Prostate gland (tissue), 2 donors: ENCODE measurements at regions not wholly inside any gene's neighbourhood (a gene's known extent, or its start where the extent isn't known, plus 50 kb on each side); places are given as distances from the start of the nearest gene placed in this dataset.

Experiments used
- DNase-seq: peaks from one replicate; pipeline ENCODE4 v3.0.0-alpha.2; 2019; ENCODE audit warnings: low spot score
- H3K27ac ChIP-seq, 2 donors: fragments of 200-600 bp; sonication (generic); 2 replicates each; pipeline ENCODE4 v1.5.1; 2017 to 2019
- H3K27me3 ChIP-seq: fragments of 200-600 bp; sonication (generic); replicated peaks from 2 replicates; pipeline ENCODE4 v1.5.1; 2019; ENCODE audit not compliant: insufficient read depth
- H3K36me3 ChIP-seq, 2 donors: fragments of 200-600 bp; sonication (generic); 1 replicate in 1 of 2; 2 replicates in 1 of 2; pipeline versions ENCODE4 v1.5.1 to v1.8.1; 2017 to 2019
- H3K4me1 ChIP-seq: fragments of 200-600 bp; sonication (generic); replicated peaks from 2 replicates; pipeline ENCODE4 v1.5.1; 2019
- H3K4me3 ChIP-seq, 2 donors: fragments of 200-600 bp; sonication (generic); 2 replicates each; pipeline ENCODE4 v1.5.1; 2017 to 2019
- H3K9me3 ChIP-seq: fragments of 200-600 bp; sonication (generic); 2 replicates; pipeline ENCODE4 v1.5.1; 2017
- POLR2A ChIP-seq: fragments of 450-650 bp; IDR thresholded peaks from one replicate; pipeline ENCODE4 v1.6.1; 2016; ENCODE audit warnings: antibody characterized with exemption, mild to moderate bottlenecking
- POLR2AphosphoS5 ChIP-seq: sonication (generic); formaldehyde crosslinking; IDR thresholded peaks from one replicate; pipeline ENCODE4 v1.6.1; 2017; ENCODE audit warnings: antibody characterized with exemption
- WGBS: methylation state at CpG from one replicate; pipeline ENCODE4 v1.1.5; 2018; 5-methylcytosine and 5-hydroxymethylcytosine counted together
- intact Hi-C: fragments of 100-400 bp; cut with DNase I; formaldehyde crosslinking; loops from one replicate; pipeline ENCODE4 v1.14.2; 2022
- TF ChIP-seq, protein P1 (sequence below), 4 experiments: fragments of 200-600 bp in 2 of 4; fragments of 450-650 bp in 2 of 4; sonication (generic) in 2 of 4; IDR thresholded peaks; 1 replicate in 3 of 4; 2 replicates in 1 of 4; pipeline ENCODE4 v1.5.1; 2016 to 2019; ENCODE audit warnings: antibody characterized with exemption in 4 of 4, mild to moderate bottlenecking in 2 of 4, moderate library complexity in 2 of 4

DNA sequence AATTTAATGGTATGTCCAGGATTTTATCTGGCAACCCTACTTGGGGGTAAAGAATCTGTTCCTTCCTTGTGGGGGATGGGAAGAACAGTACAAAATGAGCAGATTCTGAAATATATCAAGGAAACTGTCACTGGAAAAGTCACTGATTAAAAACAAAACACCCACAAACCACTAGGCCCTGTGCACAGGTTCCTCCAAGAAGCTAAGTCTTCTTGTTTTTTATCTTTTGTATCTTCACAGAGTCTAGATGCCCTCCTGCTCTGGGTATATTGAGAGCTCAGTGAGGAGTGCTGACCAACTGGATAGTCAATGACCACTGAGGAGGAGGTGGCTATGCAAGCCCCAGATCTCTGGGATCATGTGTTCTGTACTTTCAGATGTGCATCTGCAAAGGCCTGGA, 86.8 kb upstream of the ANKRD1 start:
- Histone ChIP-seq H3K36me3 (no peaks in the 10 kb centered on the region), H3K4me1 (no peaks in the 10 kb centered on the region), H3K27ac (no peak overlapping the region), H3K4me3 (no peak overlapping the region), H3K27me3 (peaks cover 2% of the 10 kb centered on the region), H3K9me3 (no peaks in the 10 kb centered on the region)
- TF ChIP-seq, protein P1, sequence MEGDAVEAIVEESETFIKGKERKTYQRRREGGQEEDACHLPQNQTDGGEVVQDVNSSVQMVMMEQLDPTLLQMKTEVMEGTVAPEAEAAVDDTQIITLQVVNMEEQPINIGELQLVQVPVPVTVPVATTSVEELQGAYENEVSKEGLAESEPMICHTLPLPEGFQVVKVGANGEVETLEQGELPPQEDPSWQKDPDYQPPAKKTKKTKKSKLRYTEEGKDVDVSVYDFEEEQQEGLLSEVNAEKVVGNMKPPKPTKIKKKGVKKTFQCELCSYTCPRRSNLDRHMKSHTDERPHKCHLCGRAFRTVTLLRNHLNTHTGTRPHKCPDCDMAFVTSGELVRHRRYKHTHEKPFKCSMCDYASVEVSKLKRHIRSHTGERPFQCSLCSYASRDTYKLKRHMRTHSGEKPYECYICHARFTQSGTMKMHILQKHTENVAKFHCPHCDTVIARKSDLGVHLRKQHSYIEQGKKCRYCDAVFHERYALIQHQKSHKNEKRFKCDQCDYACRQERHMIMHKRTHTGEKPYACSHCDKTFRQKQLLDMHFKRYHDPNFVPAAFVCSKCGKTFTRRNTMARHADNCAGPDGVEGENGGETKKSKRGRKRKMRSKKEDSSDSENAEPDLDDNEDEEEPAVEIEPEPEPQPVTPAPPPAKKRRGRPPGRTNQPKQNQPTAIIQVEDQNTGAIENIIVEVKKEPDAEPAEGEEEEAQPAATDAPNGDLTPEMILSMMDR (IDR thresholded peaks at IDR 0.05) = no peak
- TF ChIP-seq POLR2A (no peak), POLR2AphosphoS5 (no peak)
- intact Hi-C loops = loop anchor here (2.0 kb wide), 1 partner anchor 243 kb away; no protein-coding TSS in a partner anchor
- no peak for DNase-seq

DNA sequence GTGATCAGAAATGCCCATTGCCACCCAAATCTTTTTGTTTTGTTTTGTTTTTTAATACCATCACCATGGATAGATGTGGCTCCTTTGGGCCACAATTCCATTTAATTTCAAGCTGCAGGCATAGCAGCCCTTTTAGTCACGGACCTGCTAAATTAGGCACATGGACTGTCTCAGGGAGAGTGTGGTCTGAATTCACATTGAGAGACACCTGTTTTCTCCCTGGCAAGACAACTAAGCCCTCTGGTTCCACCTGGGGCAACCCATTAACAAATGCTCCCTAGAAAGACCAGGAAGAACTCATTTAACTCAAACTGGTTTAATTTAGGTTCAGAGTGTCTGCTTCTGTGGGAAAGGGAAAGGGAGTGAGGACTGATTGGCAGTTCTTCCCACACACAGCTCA, 88.2 kb upstream of the ANKRD1 start:
- Histone ChIP-seq H3K4me3 (no peak overlapping the region), H3K4me1 (no peaks in the 10 kb centered on the region), H3K36me3 (no peaks in the 10 kb centered on the region), H3K27ac (no peak overlapping the region), H3K27me3 (peaks cover 2% of the 10 kb centered on the region), H3K9me3 (no peaks in the 10 kb centered on the region)
- no peak for DNase-seq
- WGBS = 100% methylated on average over 1 of the region's 1 CpG
- TF ChIP-seq, protein P1 (IDR thresholded peaks at IDR 0.05) = no peak
- TF ChIP-seq POLR2A (no peak), POLR2AphosphoS5 (no peak)
- intact Hi-C loops = no loop called here

DNA sequence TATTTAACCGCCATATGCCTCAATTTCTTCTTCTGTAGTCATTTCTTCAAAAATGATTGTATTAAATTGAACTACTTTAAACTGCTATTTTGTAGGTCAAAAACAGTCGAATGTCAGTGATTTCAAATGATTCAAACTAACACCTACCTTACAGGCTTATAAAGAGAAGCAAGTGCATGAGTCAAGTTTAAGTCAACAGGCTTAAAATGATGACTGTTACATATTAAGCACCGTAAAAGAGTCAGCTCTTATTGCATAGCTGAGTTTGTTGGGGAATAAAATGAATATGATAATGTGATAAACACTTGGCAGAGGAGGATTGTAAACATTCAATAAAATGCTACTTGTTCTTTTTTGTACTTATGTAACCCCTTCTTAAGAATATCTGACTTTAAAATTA, 90.1 kb upstream of the ANKRD1 start:
- H3K4me1 ChIP-seq = no peaks in the 10 kb centered on the region
- H3K4me3 ChIP-seq = no peak overlapping the region
- no peak for DNase-seq
- TF ChIP-seq, protein P1 (IDR thresholded peaks at IDR 0.05) = no peak
- TF ChIP-seq POLR2A (no peak), POLR2AphosphoS5 (no peak)
- no peaks in the 10 kb centered on the region for H3K27me3 ChIP-seq
- no peaks in the 10 kb centered on the region for H3K9me3 ChIP-seq
- 52% methylated on average over 3 of the region's 3 CpGs for WGBS
- no peaks in the 10 kb centered on the region for H3K36me3 ChIP-seq
- intact Hi-C loops = no loop called here
- no peak overlapping the region for H3K27ac ChIP-seq

DNA sequence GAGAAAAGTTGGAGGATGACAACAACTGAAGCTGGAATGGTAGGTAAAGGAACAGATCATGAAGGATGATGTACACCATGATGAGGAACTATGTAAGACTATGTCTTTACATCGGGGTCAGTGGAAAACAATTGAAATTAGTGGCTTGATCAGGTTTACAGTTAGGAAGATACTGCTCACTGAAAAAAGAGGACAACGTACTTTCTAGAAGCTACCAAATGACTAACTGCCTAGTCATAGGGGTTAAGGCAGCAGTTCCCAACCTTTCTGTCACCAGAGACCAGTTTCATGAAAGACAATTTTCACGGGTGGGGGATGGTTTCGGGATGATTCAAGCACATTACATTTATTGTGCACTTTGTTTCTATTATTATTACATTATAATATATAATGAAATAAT, 91.6 kb upstream of the ANKRD1 start:
- no peaks in the 10 kb centered on the region for H3K9me3 ChIP-seq
- no peaks in the 10 kb centered on the region for H3K27me3 ChIP-seq
- no peak overlapping the region for H3K4me3 ChIP-seq
- TF ChIP-seq, protein P1 (IDR thresholded peaks at IDR 0.05) = no peak
- TF ChIP-seq POLR2A (no peak), POLR2AphosphoS5 (no peak)
- no peaks in the 10 kb centered on the region for H3K36me3 ChIP-seq
- intact Hi-C loops = no loop called here
- no peaks in the 10 kb centered on the region for H3K4me1 ChIP-seq
- H3K27ac ChIP-seq = no peak overlapping the region
- no peak for DNase-seq
- WGBS = 92% methylated on average over 4 of the region's 4 CpGs

DNA sequence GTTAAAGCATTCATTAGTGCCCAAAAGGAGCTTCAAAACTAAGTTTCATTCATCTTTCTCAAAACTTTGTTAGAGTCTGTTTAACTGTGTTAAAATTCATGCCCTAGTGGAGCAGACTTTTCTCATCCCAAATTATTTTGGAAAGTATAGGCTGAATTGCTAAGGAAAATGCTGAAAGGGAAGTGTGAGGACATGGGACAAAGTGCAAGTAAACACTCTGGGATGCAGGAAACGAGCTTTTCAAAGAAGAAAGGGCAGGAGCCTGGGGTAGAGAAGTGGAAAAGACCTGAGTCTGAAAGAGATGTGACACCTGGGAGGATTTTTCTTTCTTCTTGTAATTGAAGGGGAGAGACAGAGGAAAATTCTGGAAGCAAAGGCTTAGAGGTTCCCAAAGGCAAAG, 93.1 kb upstream of the ANKRD1 start:
- no peaks in the 10 kb centered on the region for H3K27me3 ChIP-seq
- no peak overlapping the region for H3K4me3 ChIP-seq
- intact Hi-C loops = no loop called here
- 82% methylated on average over 1 of the region's 1 CpG for WGBS
- TF ChIP-seq, protein P1 (IDR thresholded peaks at IDR 0.05) = no peak
- TF ChIP-seq POLR2A (no peak), POLR2AphosphoS5 (no peak)
- H3K9me3 ChIP-seq = no peaks in the 10 kb centered on the region
- H3K36me3 ChIP-seq = no peaks in the 10 kb centered on the region
- DNase-seq = no peak
- no peak overlapping the region for H3K27ac ChIP-seq
- H3K4me1 ChIP-seq = no peaks in the 10 kb centered on the region
